Muscle of arm (tissue), 1 donor: ENCODE measurements at regions not wholly inside any gene's neighbourhood (a gene's known extent, or its start where the extent isn't known, plus 50 kb on each side); places are given as distances from the start of the nearest gene placed in this dataset.

Experiments
- DNase-seq: peaks from one replicate; pipeline ENCODE4 v3.0.0-alpha.2; 2013

GRCh38 chr18:32542221-32542798 lies 71.6 kb upstream of the GAREM1 start:
- no peak for DNase-seq

- DNase-seq: no peak
Observed at GRCh38 chr18:32530947-32531651, 60.4 kb upstream of the GAREM1 start.

GRCh38 chr18:32529722-32530420 lies 59.2 kb upstream of the GAREM1 start:
- no peak for DNase-seq

- DNase-seq: no peak
Observed at GRCh38 chr18:32520771-32521170, 50.1 kb upstream of the GAREM1 start.
